Body of pancreas (tissue), 4 donors: ENCODE measurements at regions not wholly inside any gene's neighbourhood (a gene's known extent, or its start where the extent isn't known, plus 50 kb on each side); places are given as distances from the start of the nearest gene placed in this dataset.

Source experiments
- CTCF ChIP-seq, 7 experiments: fragments of 450-650 bp in 4 of 7; fragments of 200-600 bp in 3 of 7; sonication (generic) in 3 of 7; IDR thresholded peaks; one replicate each; pipeline ENCODE4 v1.5.1; 2016 to 2019; ENCODE audit warnings: antibody characterized with exemption in 7 of 7
- POLR2A ChIP-seq, 3 donors: fragments of 450-650 bp; IDR thresholded peaks; one replicate each; pipeline ENCODE4 v1.6.1; 2016; ENCODE audit warnings: antibody characterized with exemption in 3 of 3, mild to moderate bottlenecking in 2 of 3

- no peak for TF ChIP-seq POLR2A (IDR thresholded peaks at IDR 0.05)
- no peak for TF ChIP-seq CTCF (IDR thresholded peaks at IDR 0.05)
Measured at GRCh38 chr7:96486681-96487080, 164.8 kb upstream of the SLC25A13 start.
